ENCODE measurements at regions not wholly inside any gene's neighbourhood (a gene's known extent, or its start where the extent isn't known, plus 50 kb on each side); places are given as distances from the start of the nearest gene placed in this dataset.

DNA sequence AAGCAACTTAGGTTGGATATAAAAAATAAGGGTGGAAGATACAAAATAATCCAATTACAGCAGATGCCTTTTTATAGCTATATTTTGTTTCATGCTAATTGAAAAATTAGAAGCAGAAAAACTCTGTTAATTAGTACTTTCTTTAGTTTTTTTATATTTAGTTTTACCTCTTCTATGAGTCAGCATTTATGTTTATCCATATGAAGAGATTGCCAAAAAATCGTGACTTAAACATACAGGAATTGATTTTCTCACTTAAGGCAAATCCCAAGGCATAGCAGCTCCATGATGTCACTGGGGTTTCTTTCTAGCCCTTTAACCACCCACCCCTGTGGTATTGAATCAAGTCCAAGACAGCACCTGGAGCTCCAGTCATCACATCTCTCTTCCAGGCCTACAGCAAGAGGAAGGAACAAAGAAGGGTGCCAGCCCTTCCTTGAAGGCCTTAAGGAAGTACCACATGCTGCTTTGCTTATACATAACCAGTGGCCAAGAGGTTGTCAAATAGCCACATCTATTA lies 365.8 kb upstream of the TENM3 start:
- Histone ChIP-seq H4K8ac (ENCODE audit: low read length) (no peak overlapping the region), H3K27me3 (ENCODE audit: control insufficient read depth in 1 of 2, insufficient read depth in 1 of 2, low read length in 2 of 2) (no peaks in the 10 kb centered on the region), H3K4me2 (ENCODE audit: low read length, poor library complexity, severe bottlenecking) (no peak overlapping the region), H2AK5ac (ENCODE audit: low read length, severe bottlenecking) (no peak overlapping the region), H3K36me3 (ENCODE audit: control insufficient read depth in 1 of 2, insufficient read depth in 2 of 2, low read depth in 1 of 2, low read length in 2 of 2) (no peaks in the 10 kb centered on the region), H2BK15ac (ENCODE audit: low read depth, poor library complexity, severe bottlenecking) (no peak overlapping the region), H3K9ac (ENCODE audit: low read length) (no peak overlapping the region), H2BK12ac (ENCODE audit: low read length in 2 of 2) (no peak overlapping the region), H2BK120ac (ENCODE audit: low read depth, low read length) (no peak overlapping the region), H3K4ac (ENCODE audit: low read depth in 1 of 2, low read length in 2 of 2) (no peak overlapping the region), H3K79me1 (replicated peaks; ENCODE audit: low read length, poor library complexity, severe bottlenecking) (no peaks in the 10 kb centered on the region), H2AFZ (ENCODE audit: low read depth, low read length) (no peak overlapping the region), H3K9me3 (ENCODE audit: control insufficient read depth, low read length) (no peaks in the 10 kb centered on the region), H3K4me1 (ENCODE audit: control insufficient read depth, insufficient read depth, low read depth, low read length) (no peaks in the 10 kb centered on the region), H2BK5ac (ENCODE audit: low read depth, low read length, poor library complexity, severe bottlenecking) (no peak overlapping the region), H3K23ac (ENCODE audit: low read length in 2 of 2) (no peak overlapping the region), H3K4me3 (ENCODE audit: insufficient read depth in 1 of 2, low read depth in 1 of 2, low read length in 2 of 2) (no peak overlapping the region), H3K14ac (ENCODE audit: low read length in 2 of 2) (no peak overlapping the region), H4K91ac (ENCODE audit: low read length) (no peak overlapping the region), H3K18ac (ENCODE audit: low read depth in 1 of 2, low read length in 2 of 2) (no peak overlapping the region), H3K27ac (ENCODE audit: low read length, poor library complexity, severe bottlenecking) (no peak overlapping the region)
- WGBS, result 58% methylated on average over 1 of the region's 1 CpG
- DNase-seq, result no peak

DNA sequence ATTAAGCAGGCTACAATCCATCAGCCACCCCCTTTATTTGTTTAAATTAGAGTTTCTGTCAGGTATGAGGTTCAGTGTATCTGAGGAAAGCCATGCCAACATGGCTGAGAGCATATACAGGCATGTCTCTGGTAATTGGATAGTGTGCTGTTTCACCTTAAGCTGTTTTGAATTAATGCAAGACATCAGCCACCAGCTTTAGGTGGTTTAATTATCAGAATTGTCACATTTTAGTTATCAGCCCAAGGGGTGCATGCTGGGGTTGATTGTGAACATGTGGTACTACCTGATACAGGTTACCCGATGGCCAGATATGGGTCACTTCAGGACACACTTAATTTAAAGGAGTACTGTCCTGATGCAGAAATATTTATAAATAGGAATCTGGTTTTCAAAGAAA lies 353.2 kb upstream of the TENM3 start:
- no peak overlapping the region for H3K4me2 ChIP-seq (ENCODE audit: low read length, poor library complexity, severe bottlenecking)
- 80% methylated on average over 1 of the region's 1 CpG for WGBS
- no peak overlapping the region for H3K4ac ChIP-seq (ENCODE audit: low read depth in 1 of 2, low read length in 2 of 2)
- H3K4me1 ChIP-seq (ENCODE audit: control insufficient read depth, insufficient read depth, low read depth, low read length), result no peaks in the 10 kb centered on the region
- no peak overlapping the region for H4K8ac ChIP-seq (ENCODE audit: low read length)
- H3K23ac ChIP-seq (ENCODE audit: low read length in 2 of 2), result no peak overlapping the region
- no peaks in the 10 kb centered on the region for H3K36me3 ChIP-seq (ENCODE audit: control insufficient read depth in 1 of 2, insufficient read depth in 2 of 2, low read depth in 1 of 2, low read length in 2 of 2)
- no peak overlapping the region for H3K18ac ChIP-seq (ENCODE audit: low read depth in 1 of 2, low read length in 2 of 2)
- H4K91ac ChIP-seq (ENCODE audit: low read length), result no peak overlapping the region
- no peak overlapping the region for H2BK12ac ChIP-seq (ENCODE audit: low read length in 2 of 2)
- H3K9me3 ChIP-seq (ENCODE audit: control insufficient read depth, low read length), result no peaks in the 10 kb centered on the region
- no peaks in the 10 kb centered on the region for H3K27me3 ChIP-seq (ENCODE audit: control insufficient read depth in 1 of 2, insufficient read depth in 1 of 2, low read length in 2 of 2)
- H3K14ac ChIP-seq (ENCODE audit: low read length in 2 of 2), result no peak overlapping the region
- DNase-seq, result no peak
- H2AFZ ChIP-seq (ENCODE audit: low read depth, low read length), result no peak overlapping the region
- no peaks in the 10 kb centered on the region for H3K79me1 ChIP-seq (replicated peaks; ENCODE audit: low read length, poor library complexity, severe bottlenecking)
- H2BK120ac ChIP-seq (ENCODE audit: low read depth, low read length), result no peak overlapping the region
- no peak overlapping the region for H2BK5ac ChIP-seq (ENCODE audit: low read depth, low read length, poor library complexity, severe bottlenecking)
- H2BK15ac ChIP-seq (ENCODE audit: low read depth, poor library complexity, severe bottlenecking), result no peak overlapping the region
- H3K9ac ChIP-seq (ENCODE audit: low read length), result no peak overlapping the region
- H3K27ac ChIP-seq (ENCODE audit: low read length, poor library complexity, severe bottlenecking), result no peak overlapping the region
- H2AK5ac ChIP-seq (ENCODE audit: low read length, severe bottlenecking), result no peak overlapping the region
- no peak overlapping the region for H3K4me3 ChIP-seq (ENCODE audit: insufficient read depth in 1 of 2, low read depth in 1 of 2, low read length in 2 of 2)

DNA sequence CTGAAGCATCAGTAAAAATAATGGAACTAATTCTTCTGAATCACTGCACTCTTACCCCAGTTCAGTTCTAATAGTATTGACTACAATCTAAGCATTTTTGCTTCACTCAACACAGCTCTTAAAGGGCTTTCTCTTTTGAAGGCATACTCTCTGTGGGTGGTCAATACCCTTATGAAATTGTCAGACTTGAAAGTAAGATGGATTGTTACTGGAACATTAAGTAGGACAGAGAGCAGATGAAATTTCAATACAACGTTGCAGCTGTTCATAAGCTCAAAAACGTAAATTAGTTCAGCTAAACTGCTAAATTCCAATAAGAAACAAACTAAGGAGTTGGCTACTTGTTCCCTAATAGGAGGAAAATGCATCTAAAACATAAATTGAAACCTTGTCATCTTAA lies 352.3 kb upstream of the TENM3 start:
- Histone ChIP-seq H3K14ac (ENCODE audit: low read length in 2 of 2) (no peak overlapping the region), H2BK15ac (ENCODE audit: low read depth, poor library complexity, severe bottlenecking) (no peak overlapping the region), H3K4me2 (ENCODE audit: low read length, poor library complexity, severe bottlenecking) (no peak overlapping the region), H3K27ac (ENCODE audit: low read length, poor library complexity, severe bottlenecking) (no peak overlapping the region), H3K4ac (ENCODE audit: low read depth in 1 of 2, low read length in 2 of 2) (no peak overlapping the region), H3K9me3 (ENCODE audit: control insufficient read depth, low read length) (no peaks in the 10 kb centered on the region), H2AFZ (ENCODE audit: low read depth, low read length) (no peak overlapping the region), H2BK5ac (ENCODE audit: low read depth, low read length, poor library complexity, severe bottlenecking) (no peak overlapping the region), H3K36me3 (ENCODE audit: control insufficient read depth in 1 of 2, insufficient read depth in 2 of 2, low read depth in 1 of 2, low read length in 2 of 2) (no peaks in the 10 kb centered on the region), H3K23ac (ENCODE audit: low read length in 2 of 2) (no peak overlapping the region), H2BK120ac (ENCODE audit: low read depth, low read length) (no peak overlapping the region), H2BK12ac (ENCODE audit: low read length in 2 of 2) (no peak overlapping the region), H3K18ac (ENCODE audit: low read depth in 1 of 2, low read length in 2 of 2) (no peak overlapping the region), H3K27me3 (ENCODE audit: control insufficient read depth in 1 of 2, insufficient read depth in 1 of 2, low read length in 2 of 2) (no peaks in the 10 kb centered on the region), H4K91ac (ENCODE audit: low read length) (no peak overlapping the region), H3K79me1 (replicated peaks; ENCODE audit: low read length, poor library complexity, severe bottlenecking) (no peaks in the 10 kb centered on the region), H3K4me1 (ENCODE audit: control insufficient read depth, insufficient read depth, low read depth, low read length) (no peaks in the 10 kb centered on the region), H2AK5ac (ENCODE audit: low read length, severe bottlenecking) (no peak overlapping the region), H4K8ac (ENCODE audit: low read length) (no peak overlapping the region), H3K9ac (ENCODE audit: low read length) (no peak overlapping the region), H3K4me3 (ENCODE audit: insufficient read depth in 1 of 2, low read depth in 1 of 2, low read length in 2 of 2) (no peak overlapping the region)
- 46% methylated on average over 1 of the region's 2 CpGs for WGBS
- no peak for DNase-seq

DNA sequence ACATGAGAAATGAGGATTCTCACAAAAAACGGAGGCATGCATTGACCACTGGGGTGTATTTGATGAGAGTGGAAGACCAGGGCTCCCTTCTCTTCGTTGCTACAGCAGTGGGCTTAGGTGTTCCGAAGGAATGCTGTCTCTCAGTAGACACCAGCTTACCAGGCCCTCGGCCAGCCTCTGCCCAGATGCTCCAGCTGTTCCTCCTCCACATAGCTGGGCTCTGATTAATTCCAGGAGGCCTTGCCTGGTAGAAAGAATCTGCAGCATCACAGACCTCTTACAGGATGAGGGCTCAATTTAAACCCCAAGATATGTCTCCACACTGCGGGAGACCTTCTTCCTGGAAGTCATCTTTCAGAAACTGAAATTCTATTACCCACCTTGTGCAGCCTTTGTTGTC lies 346.6 kb upstream of the TENM3 start:
- Histone ChIP-seq H3K18ac (ENCODE audit: low read depth in 1 of 2, low read length in 2 of 2) (no peak overlapping the region), H3K4me3 (ENCODE audit: insufficient read depth in 1 of 2, low read depth in 1 of 2, low read length in 2 of 2) (no peak overlapping the region), H3K36me3 (ENCODE audit: control insufficient read depth in 1 of 2, insufficient read depth in 2 of 2, low read depth in 1 of 2, low read length in 2 of 2) (no peaks in the 10 kb centered on the region), H3K4me2 (ENCODE audit: low read length, poor library complexity, severe bottlenecking) (no peak overlapping the region), H3K23ac (ENCODE audit: low read length in 2 of 2) (no peak overlapping the region), H3K4ac (ENCODE audit: low read depth in 1 of 2, low read length in 2 of 2) (no peak overlapping the region), H2AK5ac (ENCODE audit: low read length, severe bottlenecking) (no peak overlapping the region), H3K4me1 (ENCODE audit: control insufficient read depth, insufficient read depth, low read depth, low read length) (no peaks in the 10 kb centered on the region), H3K27ac (ENCODE audit: low read length, poor library complexity, severe bottlenecking) (no peak overlapping the region), H2BK12ac (ENCODE audit: low read length in 2 of 2) (no peak overlapping the region), H4K8ac (ENCODE audit: low read length) (no peak overlapping the region), H3K14ac (ENCODE audit: low read length in 2 of 2) (no peak overlapping the region), H3K27me3 (ENCODE audit: control insufficient read depth in 1 of 2, insufficient read depth in 1 of 2, low read length in 2 of 2) (no peaks in the 10 kb centered on the region), H2BK15ac (ENCODE audit: low read depth, poor library complexity, severe bottlenecking) (no peak overlapping the region), H3K9ac (ENCODE audit: low read length) (no peak overlapping the region), H3K79me1 (replicated peaks; ENCODE audit: low read length, poor library complexity, severe bottlenecking) (no peaks in the 10 kb centered on the region), H3K9me3 (ENCODE audit: control insufficient read depth, low read length) (no peaks in the 10 kb centered on the region), H2AFZ (ENCODE audit: low read depth, low read length) (no peak overlapping the region), H4K91ac (ENCODE audit: low read length) (no peak overlapping the region), H2BK5ac (ENCODE audit: low read depth, low read length, poor library complexity, severe bottlenecking) (no peak overlapping the region), H2BK120ac (ENCODE audit: low read depth, low read length) (no peak overlapping the region)
- 70% methylated on average over 5 of the region's 5 CpGs for whole genome bisulfite sequencing
- no peak for DNase-seq

All from mesenchymal stem cell (in vitro differentiated cells and primary cell).